ENCODE measurements at regions not wholly inside any gene's neighbourhood (a gene's known extent, or its start where the extent isn't known, plus 50 kb on each side); places are given as distances from the start of the nearest gene placed in this dataset.

- Histone ChIP-seq H3K4me1 (no peaks in the 10 kb centered on the region), H3K36me3 (no peaks in the 10 kb centered on the region), H3K4me3 (no peak overlapping the region), H3K27me3 (no peaks in the 10 kb centered on the region), H3K27ac (no peak overlapping the region), H3K9me3 (peaks cover 0 to 5% (median 0%) of the 10 kb centered on the region in 3 donors)
- ATAC-seq = no peak
- WGBS, 2 donors (ENCODE audit: low coverage in 1 of 2) = 39 to 83% methylated on average over 2 of the region's 2 CpGs
- TF ChIP-seq EP300 (IDR thresholded peaks at IDR 0.05) = no peak
- TF ChIP-seq POLR2AphosphoS5 (IDR thresholded peaks at IDR 0.05) = no peak
- no peak for TF ChIP-seq CTCF (IDR thresholded peaks at IDR 0.05)
- no peak for TF ChIP-seq POLR2A (IDR thresholded peaks at IDR 0.05)
These were observed 215.3 kb upstream of the FAM174A start for GRCh38 chr5:100319885-100320284.

- 20 to 24% methylated on average over 1 of the region's 1 CpG for WGBS, 2 donors (ENCODE audit: low coverage in 1 of 2)
- TF ChIP-seq POLR2AphosphoS5 (IDR thresholded peaks at IDR 0.05) (no peak), CTCF (IDR thresholded peaks at IDR 0.05) (no peak), POLR2A (IDR thresholded peaks at IDR 0.05) (no peak)
- H3K27ac ChIP-seq = no peak overlapping the region
- H3K36me3 ChIP-seq = no peaks in the 10 kb centered on the region
- H3K4me1 ChIP-seq = no peaks in the 10 kb centered on the region
- peaks cover 0 to 5% (median 0%) of the 10 kb centered on the region in 3 donors for H3K9me3 ChIP-seq
- H3K27me3 ChIP-seq = no peaks in the 10 kb centered on the region
- no peak for ATAC-seq
- no peak overlapping the region for H3K4me3 ChIP-seq
These were observed 221.5 kb upstream of the FAM174A start for GRCh38 chr5:100313657-100314056.

- Histone ChIP-seq H3K4me3 (no peak overlapping the region), H3K27me3 (no peaks in the 10 kb centered on the region), H3K36me3 (no peaks in the 10 kb centered on the region), H3K9me3 (peaks cover 0 to 5% (median 0%) of the 10 kb centered on the region in 3 donors), H3K4me1 (no peaks in the 10 kb centered on the region), H3K27ac (no peak overlapping the region)
- no peak for TF ChIP-seq EP300 (IDR thresholded peaks at IDR 0.05)
- TF ChIP-seq CTCF (IDR thresholded peaks at IDR 0.05) = no peak
- TF ChIP-seq POLR2A (IDR thresholded peaks at IDR 0.05) = no peak
- no peak for TF ChIP-seq POLR2AphosphoS5 (IDR thresholded peaks at IDR 0.05)
- no peak for ATAC-seq
- 0 to 15% methylated on average over 1 of the region's 1 CpG for WGBS, 2 donors (ENCODE audit: low coverage in 1 of 2)
These were observed 223.4 kb upstream of the FAM174A start for GRCh38 chr5:100311806-100312205.

- no peaks in the 10 kb centered on the region for H3K36me3 ChIP-seq
- H3K4me3 ChIP-seq = no peak overlapping the region
- H3K9me3 ChIP-seq = no peaks in the 10 kb centered on the region
- ATAC-seq = no peak
- no peak for TF ChIP-seq POLR2A (IDR thresholded peaks at IDR 0.05)
- TF ChIP-seq CTCF (IDR thresholded peaks at IDR 0.05) = no peak
- no peak for TF ChIP-seq EP300 (IDR thresholded peaks at IDR 0.05)
- no peak for TF ChIP-seq POLR2AphosphoS5 (IDR thresholded peaks at IDR 0.05)
- H3K27me3 ChIP-seq = no peaks in the 10 kb centered on the region
- H3K4me1 ChIP-seq = no peaks in the 10 kb centered on the region
- H3K27ac ChIP-seq = no peak overlapping the region
These were observed 229.2 kb upstream of the FAM174A start for GRCh38 chr5:100306000-100306399.

- Histone ChIP-seq H3K4me1 (no peaks in the 10 kb centered on the region), H3K4me3 (no peak overlapping the region), H3K9me3 (no peaks in the 10 kb centered on the region), H3K27ac (no peak overlapping the region), H3K36me3 (no peaks in the 10 kb centered on the region), H3K27me3 (no peaks in the 10 kb centered on the region)
- no peak for ATAC-seq
- no peak for TF ChIP-seq CTCF (IDR thresholded peaks at IDR 0.05)
- TF ChIP-seq POLR2AphosphoS5 (IDR thresholded peaks at IDR 0.05) = no peak
- no peak for TF ChIP-seq POLR2A (IDR thresholded peaks at IDR 0.05)
- TF ChIP-seq EP300 (IDR thresholded peaks at IDR 0.05) = no peak
- WGBS, 2 donors (ENCODE audit: low coverage in 1 of 2) = 27 to 50% methylated on average over 1 of the region's 1 CpG
These were observed 232.0 kb upstream of the FAM174A start for GRCh38 chr5:100303216-100303615.
